ENCODE measurements at regions not wholly inside any gene's neighbourhood (a gene's known extent, or its start where the extent isn't known, plus 50 kb on each side); places are given as distances from the start of the nearest gene placed in this dataset.

DNA sequence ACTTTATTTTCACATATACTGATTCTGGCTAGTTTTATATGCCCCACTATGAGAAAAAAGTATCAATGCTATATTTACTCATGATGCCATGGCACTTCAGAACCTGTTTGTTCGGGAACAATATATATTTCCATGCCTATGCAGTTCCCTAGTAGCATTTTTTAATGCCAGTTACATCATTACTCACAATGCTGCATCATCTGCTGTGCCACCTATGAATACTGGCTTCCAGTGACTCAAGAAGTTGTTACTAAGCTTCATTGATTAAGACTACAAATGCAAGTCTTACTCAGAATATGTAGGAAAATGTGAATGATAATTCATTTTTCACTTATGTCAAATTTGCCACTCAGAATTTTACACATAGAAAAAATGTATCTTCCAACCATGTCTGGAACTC, 97.9 kb downstream of the MAFB start:
- no peak overlapping the region for H3K4me3 ChIP-seq (ENCODE audit: low read depth, low read length)

DNA sequence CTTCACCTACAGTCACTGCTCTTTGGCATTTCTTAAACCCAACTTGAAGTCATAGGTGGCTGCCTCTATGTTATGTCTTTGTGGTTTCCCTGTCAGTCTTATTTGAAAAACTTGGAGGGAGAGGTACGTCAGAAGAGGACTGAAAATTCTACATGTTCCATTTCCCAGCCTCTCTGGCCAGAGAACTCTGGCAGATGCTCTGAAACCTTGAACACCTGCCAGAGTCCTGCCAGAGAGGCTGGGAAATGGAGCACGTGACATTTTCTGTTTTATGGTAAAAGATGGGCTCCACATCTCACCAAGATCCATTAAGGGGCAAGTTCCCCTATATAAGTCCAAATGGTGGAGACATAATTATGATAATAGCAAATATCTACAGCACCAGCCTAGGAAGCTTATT, 99.5 kb downstream of the MAFB start:
- no peak overlapping the region for H3K4me3 ChIP-seq (ENCODE audit: low read depth, low read length)

DNA sequence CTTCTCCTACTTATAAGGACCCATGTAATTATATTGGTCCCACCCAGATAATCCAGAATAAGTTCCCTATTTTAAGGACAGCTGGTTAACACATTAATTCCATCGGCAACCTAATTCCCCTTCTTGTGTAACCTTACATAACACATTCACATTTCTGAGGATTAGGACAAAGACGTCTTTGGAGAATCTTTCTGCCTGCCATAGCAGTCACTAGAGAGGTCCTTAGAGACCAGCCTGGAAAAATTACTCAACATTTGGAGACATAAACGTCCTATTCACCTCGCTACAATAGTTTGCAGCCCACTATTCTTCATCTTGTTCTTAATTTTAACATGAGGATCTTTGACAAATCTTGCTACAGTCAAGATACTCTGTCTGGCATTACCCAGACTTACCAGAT, 100.1 kb downstream of the MAFB start:
- H3K4me3 ChIP-seq (ENCODE audit: low read depth, low read length): no peak overlapping the region

DNA sequence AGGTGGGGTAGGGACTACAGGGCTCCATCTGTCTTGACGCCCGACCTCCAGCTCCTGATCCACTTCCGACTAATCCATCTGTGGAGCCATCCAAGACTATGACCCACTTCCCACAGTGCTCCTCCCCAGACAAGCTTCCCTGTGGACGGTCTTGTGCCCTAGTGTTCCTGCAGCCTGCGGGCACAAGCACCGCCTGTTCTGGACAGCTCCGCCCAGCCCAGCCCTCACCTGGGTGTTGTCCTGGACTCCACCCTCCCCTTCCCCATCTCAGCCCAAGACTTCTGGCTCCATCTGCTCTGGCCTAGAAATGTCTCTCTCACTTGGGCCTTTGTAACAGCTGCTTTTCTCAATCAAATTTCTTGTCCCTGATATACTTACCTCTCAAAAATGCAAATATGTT, 102.0 kb downstream of the MAFB start:
- no peak overlapping the region for H3K4me3 ChIP-seq (ENCODE audit: low read depth, low read length)

DNA sequence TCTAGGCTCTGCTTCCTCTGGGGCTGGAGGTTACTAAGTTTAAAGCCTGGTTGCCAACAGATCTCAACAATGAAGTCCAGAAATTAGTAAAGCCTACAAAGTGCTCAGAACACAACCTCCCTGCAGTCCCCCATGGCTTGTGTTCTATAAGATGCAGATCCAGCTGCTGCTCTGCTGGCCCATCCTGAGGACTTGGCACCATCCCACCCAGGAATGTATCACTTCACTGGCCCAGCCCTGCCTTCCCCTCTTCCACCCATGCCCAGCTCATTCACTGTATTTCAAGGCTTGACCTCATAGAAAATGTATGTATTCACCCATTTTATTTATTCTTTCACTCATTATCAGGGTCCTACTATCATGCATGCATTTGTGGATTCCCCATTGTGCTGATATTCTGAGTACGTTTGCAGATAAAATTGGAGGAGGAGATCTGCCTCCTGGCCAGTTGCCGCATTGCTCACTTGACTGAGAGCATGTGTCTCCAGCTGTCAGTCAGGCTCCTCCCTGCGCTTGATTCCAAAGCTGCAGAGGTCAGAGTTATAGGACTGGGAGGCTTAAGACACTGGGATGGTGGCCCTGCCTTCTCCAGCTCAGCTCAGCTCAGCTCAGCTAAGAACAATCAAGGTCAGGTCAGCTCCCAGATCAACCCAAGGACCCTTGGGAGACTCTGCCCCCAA, 104.8 kb downstream of the MAFB start:
- no peak overlapping the region for H3K4me3 ChIP-seq (ENCODE audit: low read depth, low read length)

DNA sequence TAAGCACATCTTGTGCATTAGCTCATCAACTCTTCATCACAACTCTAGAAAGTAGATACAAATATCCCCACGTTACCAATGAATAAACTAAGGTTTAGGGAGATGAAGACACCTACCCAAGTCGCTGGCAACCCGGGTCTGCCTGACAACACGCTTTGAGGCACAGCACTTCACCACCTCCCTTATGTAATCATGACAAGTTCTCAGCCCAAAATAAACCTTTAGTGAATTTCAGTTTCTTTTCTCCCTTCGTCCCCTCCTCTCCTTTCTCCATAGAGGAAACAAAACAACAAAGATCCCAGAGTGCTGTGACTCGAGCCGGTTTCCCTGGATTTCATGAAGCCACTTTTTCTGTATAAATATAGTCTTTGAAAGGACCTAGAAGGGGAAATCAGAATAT, 105.4 kb downstream of the MAFB start:
- no peak overlapping the region for H3K4me3 ChIP-seq (ENCODE audit: low read depth, low read length)

DNA sequence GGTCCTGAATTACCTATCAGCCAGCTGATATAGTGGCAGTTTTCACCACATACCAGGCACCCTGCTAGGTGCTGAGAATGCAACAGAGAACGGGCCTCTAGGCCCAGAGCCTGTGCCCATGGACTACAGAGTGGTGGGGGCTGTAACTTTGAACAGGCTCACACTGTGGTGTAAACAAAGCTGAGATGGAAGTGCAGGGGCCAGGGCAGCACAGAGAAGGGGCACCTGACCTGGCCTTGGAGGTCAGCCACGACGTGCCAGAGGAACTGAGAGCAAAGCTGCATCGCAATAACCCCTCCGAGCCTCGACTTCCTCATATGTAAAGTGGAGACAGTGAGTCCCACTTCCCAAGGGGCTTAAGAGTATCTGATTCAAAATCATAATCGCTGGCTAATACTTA, 105.8 kb downstream of the MAFB start:
- no peak overlapping the region for H3K4me3 ChIP-seq (ENCODE audit: low read depth, low read length)

DNA sequence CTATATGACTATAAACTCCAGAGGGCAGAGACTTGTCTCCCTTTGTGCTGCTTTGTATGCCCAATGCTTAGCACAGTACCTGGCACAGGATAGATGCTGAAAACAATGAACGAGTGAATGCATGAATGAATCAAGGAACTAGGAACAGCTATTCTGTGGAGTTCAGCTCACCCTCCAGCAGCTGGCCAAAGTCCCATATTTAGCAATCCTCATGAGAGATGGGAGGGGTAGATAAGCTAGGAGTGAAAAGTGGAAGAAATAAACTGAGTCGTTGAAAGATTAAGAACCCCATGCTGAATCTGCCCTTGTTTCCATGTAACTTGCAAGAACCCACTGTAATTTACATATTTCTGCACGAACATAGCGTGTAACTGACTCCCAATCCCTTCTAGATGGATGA, 106.5 kb downstream of the MAFB start:
- no peak overlapping the region for H3K4me3 ChIP-seq (ENCODE audit: low read depth, low read length)

DNA sequence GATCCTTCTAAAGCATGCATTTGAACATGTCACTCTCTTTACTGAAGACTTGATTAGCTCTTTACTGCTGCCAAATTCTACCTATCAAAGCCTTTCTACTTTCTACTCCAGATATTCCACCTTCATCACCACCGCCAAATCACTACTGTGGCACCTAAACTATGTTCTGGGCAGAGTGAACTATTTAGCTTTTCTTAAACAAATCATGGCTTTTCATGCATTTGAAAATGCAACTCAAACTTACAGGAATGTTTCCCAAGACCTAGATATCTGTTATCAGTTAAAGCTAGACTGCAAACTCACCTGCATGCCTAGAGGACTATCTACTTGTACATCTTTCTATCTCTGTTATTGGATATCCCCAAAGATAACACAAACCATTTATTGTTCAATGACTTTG, 109.3 kb downstream of the MAFB start:
- H3K4me3 ChIP-seq (ENCODE audit: low read depth, low read length): no peak overlapping the region

DNA sequence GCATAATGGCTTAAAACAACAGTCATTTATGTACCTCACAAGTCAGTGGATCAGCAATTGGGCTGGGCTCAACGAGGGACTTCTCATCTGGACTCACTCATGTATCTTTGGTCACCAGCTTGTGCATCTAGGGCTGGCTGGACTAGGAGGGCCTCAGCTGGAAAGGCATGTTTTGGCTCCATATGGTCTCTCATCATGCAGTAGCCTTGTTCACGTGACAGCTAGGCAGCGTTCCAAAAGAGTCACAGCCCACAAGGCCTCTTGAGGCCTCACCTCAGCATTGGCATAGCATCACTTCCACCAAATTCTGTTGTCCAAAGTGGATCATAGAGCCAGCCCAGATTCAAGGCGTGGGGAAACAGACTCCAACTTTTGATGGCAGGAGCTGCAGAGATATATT, 110.1 kb downstream of the MAFB start:
- no peak overlapping the region for H3K4me3 ChIP-seq (ENCODE audit: low read depth, low read length)

DNA sequence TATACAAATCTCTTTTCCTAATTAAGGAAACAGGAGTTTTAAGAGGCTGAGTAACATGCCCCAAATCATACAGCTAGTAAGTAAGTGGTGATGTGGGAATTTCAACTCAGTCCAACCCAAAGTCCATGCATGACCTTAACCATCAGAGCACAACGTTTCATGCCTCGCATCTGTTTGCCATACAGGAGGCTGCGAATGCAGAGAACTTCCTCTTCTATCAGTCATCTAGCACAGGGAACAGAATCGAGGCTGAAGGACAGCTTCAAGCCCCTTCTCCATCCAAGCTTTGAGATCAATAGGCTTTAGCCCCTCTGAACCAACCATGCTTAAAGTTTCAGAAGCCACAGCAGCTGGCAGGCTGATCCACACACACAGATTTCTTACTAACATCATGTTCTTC, 113.2 kb downstream of the MAFB start:
- H3K4me3 ChIP-seq (ENCODE audit: low read depth, low read length): no peak overlapping the region

DNA sequence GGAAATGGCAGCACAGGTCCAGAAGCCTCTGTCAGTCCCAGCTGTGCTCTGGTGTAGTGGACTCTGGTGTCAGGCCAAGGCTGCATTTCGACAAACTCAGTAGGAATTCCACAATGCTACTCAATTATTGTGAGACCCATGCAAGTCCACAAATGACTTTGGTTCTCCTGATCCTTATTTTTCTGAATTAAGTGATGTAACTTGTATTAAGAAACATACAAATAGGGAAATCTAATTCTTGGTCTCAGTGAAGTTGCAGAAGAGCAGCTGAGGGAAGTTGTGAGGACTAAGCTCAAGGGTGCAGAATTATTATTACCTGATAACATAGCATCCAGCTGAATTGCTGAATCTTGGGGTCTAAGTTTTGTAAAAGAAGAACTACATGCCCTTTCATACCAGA, 116.8 kb downstream of the MAFB start:
- no peak overlapping the region for H3K4me3 ChIP-seq (ENCODE audit: low read depth, low read length)

DNA sequence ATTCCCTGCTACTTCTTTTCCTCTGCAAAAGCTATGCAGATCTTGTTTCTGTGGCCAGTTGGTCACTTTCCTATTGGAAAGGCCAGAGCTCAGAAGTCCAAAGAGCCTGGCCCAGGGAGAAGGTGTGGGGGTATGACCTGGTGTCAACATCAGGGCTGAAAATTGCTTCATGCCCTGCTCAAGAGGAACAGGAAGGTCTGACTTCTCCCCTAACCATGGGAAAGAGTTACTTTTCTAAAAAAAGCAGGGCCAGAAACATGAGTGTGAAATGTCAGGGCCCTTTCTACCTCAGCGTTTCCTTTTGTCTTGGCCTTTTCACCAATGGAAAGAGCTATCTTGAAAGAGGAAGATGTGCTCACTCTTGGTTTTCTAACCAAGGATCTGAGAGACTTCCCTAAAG, 117.4 kb downstream of the MAFB start:
- no peak overlapping the region for H3K4me3 ChIP-seq (ENCODE audit: low read depth, low read length)

DNA sequence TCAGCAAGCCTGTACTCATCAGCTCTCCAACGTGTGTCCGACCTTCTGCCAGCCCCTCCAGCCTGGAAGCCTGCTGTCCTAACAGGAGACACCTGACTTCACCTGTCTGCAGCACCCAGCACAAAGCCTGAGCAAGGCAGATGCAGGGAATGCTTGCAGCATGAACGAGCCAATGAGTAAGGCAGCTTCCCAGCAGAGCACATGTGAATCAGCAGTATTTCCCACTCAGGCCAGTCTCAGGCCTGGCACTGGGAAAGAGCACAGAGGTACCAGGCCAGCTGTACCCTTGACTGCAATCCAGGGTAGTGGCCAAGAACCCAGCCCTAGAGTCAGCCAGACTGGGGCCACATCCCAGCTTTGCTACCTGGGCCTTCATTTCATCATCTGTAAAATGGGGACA, 120.8 kb downstream of the MAFB start:
- no peak overlapping the region for H3K4me3 ChIP-seq (ENCODE audit: low read depth, low read length)

DNA sequence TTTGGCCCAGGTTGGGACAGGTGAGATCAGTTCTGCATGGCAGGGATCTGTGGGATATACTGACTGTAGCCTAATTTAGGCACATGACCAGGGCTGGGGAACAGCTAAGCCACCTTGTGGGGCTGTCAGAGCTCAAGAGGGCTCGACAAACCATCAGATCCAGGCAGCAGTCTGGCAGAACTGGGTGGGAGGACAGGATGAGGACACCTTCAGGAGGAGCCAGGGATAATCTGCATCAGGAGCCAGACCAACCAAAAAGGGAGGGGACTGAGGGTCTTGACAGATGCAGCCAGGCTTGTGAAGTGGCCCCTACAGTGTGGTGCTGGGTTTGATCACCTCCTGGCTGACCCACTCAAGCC, 123.4 kb downstream of the MAFB start:
- no peak overlapping the region for H3K4me3 ChIP-seq (ENCODE audit: low read depth, low read length)

DNA sequence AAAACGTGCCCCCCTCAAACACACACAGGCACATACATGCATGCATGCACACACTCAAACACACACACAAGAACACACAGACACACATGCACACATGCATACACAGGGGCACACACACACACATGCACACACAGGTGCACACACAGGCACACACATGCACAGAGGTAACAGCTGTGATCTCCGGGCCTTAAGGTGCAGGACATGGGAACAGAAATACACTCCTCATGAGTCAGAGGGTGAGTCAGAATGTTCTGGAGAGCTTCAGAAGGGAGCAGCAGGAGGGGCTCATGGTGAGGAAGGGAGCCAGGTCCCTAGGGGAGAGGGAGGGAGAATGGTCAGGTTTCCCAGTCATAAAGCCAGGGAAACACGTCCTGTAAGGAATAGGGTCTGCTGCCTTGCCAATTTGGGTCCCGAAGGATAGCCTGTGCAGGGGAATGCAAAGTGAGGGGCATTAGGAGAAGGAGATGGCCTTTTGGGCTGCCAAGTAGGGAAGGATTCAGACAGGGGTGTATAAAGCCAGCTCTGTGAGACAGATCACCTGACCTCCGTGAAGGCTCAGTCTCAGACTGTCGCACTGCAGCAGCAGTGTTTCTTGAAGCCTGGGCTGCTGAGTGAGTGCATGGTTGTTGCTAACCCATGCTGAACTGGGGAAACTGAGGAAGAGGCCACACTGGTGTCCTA, 123.9 kb downstream of the MAFB start:
- H3K4me3 ChIP-seq (ENCODE audit: low read depth, low read length): no peak overlapping the region

DNA sequence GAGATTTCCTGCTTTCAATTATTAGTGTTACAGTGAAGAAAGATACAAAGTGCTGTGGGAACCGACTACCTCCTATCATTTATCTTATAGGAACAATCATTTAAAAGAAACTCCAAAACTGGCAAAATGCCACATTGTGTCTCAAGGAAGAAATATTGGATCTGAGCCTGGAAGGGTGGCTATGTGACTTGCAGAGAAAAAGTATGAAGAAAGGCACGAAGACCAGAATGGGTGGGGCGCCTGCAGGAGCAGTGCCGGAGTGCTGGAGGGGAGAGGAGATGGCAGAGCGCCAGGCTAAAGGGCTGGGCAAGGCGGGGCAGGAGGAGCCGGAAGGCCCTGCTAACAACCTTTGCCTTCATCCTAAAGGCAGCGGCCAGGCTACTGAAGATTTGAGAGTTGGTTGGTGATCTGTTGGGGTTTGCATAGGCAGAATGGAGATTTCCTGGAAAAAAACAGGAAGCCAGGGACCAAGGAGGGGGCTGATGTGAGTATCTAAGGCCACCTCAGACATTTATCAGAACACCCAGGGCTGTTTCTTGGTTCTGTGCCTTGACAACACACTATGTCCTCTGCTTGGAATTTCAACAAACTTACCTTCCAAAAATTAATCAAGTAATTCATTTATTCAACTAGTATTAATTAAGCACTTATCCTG, 125.6 kb downstream of the MAFB start:
- H3K4me3 ChIP-seq (ENCODE audit: low read depth, low read length): no peak overlapping the region

DNA sequence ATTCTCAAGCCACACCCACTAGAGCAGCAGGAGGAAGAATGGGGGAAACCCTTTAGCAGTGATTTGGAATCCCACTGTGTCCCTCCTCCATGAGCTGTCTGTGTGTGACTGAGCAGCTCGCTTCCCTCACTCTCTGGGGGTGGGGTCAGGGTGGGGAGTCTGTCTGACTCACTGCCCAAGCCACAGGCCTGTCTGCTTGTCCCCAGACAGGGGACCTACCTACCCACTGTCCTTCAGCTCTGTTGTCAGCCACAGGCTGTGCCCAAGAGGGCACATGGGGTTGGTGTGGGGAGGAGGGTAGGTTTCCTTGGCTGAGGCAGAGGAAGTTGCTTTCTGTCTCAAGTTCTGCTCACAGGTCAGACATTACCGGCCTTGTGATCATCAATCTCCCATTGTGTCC, 127.0 kb downstream of the MAFB start:
- H3K4me3 ChIP-seq (ENCODE audit: low read depth, low read length): no peak overlapping the region

DNA sequence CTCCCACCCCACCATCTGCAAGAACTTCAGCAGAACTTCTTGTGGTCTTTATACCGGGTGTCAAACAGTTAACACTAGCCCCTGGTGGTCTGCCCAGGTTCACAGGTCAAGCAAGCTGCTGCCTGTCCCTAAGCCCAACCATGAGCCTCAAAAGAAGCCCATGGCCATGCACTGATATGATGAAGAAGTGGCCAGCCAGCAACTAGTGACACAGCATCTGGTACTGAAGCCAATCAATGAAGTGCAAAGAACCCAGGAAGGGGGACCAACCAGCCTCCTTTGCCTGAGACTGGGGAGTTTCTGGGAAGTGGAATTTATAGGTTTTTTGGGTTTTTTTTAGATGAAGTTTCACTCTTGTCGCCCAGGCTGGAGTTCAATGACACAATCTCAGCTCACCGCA, 127.8 kb downstream of the MAFB start:
- no peak overlapping the region for H3K4me3 ChIP-seq (ENCODE audit: low read depth, low read length)

DNA sequence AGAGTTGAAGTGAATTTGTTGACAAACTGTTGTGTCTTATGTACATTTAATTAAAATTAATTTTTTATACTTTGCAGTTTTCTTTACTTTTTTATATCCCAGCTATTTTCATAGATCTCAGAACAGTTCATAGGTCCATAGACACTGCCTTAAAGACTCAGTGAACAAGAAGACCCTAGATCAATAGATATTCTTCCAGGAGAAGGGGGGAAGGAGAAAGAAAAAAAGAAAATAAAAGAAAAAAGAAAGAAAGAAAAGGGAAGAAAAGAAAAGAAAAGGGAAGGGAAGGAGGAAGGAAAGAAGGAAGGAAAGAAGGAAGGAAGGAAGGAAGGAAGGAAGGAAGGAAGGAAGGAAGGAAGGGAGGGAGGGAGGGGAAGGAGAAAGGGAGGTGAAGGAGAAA, 130.8 kb downstream of the MAFB start:
- no peak overlapping the region for H3K4me3 ChIP-seq (ENCODE audit: low read depth, low read length)

DNA sequence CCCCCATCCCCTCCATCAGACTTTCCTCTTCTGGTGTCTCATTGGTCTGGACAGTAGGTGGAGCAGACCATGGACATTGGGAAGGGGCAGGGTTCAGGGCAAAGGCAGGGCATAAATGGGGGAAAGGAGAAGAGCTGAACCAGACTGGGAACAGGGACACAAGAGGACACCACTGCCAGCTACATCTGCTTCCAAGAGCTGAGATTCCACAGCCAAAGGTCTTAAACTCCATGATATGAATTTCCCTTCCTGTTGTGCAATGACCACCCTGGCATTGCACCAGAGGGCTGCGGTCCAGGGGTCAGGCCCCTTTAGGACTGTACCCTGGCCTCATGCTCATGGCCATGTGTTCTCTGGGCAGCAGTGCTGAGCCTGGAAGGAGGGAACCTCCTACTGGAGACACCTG, 137.9 kb downstream of the MAFB start:
- no peak overlapping the region for H3K4me3 ChIP-seq (ENCODE audit: low read depth, low read length)

DNA sequence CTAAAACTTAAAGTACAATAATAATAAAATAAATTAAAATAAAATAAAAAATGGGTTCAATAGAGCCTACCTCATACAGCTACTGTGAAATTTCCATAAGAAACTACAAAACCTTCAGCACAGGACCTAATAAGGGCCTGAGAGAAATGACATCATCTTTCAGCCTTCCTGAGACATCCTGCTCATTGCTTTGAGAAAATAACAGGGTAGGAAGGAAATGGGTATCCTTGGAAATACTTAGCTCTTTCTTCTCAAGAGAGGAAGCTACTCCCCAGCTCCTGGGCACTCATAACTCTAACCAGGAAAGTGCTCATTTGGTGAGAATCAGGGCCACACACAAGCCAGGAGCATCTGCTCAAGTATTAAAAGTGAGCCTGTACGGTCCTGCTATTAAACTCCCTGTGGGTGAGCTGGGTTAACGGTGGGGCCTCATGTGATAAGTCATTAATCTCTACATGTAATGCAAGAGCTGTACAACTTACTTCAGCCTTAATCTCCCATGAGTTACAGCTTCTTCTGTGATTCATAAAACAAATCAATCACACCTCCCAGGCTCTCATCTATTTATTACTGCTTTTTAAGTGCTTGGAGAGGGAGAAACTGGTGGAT, 141.4 kb downstream of the MAFB start:
- no peak overlapping the region for H3K4me3 ChIP-seq (ENCODE audit: low read depth, low read length)

Measured in iPS-11a (cell line).